ENCODE measurements at regions not wholly inside any gene's neighbourhood (a gene's known extent, or its start where the extent isn't known, plus 50 kb on each side); places are given as distances from the start of the nearest gene placed in this dataset.

GRCh38 chr4:112942997-112943396 lies 106.5 kb upstream of the ANK2 start:
- TF ChIP-seq YY1 (IDR thresholded peaks at IDR 0.05; ENCODE audit: insufficient read depth, insufficient read length) = no peak
- TF ChIP-seq ZNF274 (IDR thresholded peaks at IDR 0.05; ENCODE audit: low read depth, low read length) = no peak
